IPS-20b (cell line): ENCODE measurements at regions not wholly inside any gene's neighbourhood (a gene's known extent, or its start where the extent isn't known, plus 50 kb on each side); places are given as distances from the start of the nearest gene placed in this dataset.

Source experiments
- H3K27ac ChIP-seq: one replicate; pipeline ENCODE4 v1.5.1; 2013; ENCODE audit warnings: low read length
- H3K27me3 ChIP-seq: 2 replicates; pipeline ENCODE4 v1.6.1; 2013; ENCODE audit warnings: mild to moderate bottlenecking, low read length, inconsistent platforms; ENCODE audit not compliant: insufficient read depth
- H3K36me3 ChIP-seq: 2 replicates; pipeline ENCODE4 v1.6.1; 2013; ENCODE audit warnings: low read depth, mild to moderate bottlenecking, inconsistent platforms, low read length, moderate library complexity; ENCODE audit not compliant: insufficient read depth
- H3K4me1 ChIP-seq: 2 replicates; pipeline ENCODE4 v1.6.1; 2013; ENCODE audit warnings: mild to moderate bottlenecking, control low read depth, inconsistent platforms, low read length, moderate library complexity; ENCODE audit not compliant: insufficient read depth
- H3K4me3 ChIP-seq: 2 replicates; pipeline ENCODE4 v1.5.1; 2013; ENCODE audit warnings: mild to moderate bottlenecking, low read length, inconsistent platforms
- H3K9ac ChIP-seq: 2 replicates; pipeline ENCODE4 v1.6.1; 2013; ENCODE audit warnings: low read depth, mild to moderate bottlenecking, inconsistent platforms, low read length, moderate library complexity
- H3K9me3 ChIP-seq: 2 replicates; pipeline ENCODE4 v1.6.1; 2013; ENCODE audit warnings: mild to moderate bottlenecking, low read depth, low read length, inconsistent platforms; ENCODE audit not compliant: insufficient read depth

DNA sequence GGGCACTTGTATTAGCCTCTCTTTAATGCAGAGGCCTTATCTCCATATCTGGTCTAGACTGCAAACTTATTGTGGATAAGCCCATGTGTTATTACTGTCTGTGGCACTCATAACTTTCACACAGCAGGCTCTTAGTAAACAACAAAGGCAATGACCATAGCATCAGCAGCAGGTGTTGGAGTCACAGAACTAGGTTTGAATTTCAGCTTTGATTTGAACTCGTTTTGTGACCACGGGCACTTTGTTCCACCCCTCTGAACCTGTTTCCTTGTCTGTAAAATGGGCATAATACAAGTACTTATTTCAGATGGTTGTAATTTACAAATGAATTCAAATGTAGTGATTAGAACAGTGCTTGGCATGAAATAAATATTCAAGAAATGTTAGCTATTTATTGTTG, 121.8 kb upstream of the C1GALT1C1 start:
- Histone ChIP-seq H3K4me1 (no peaks in the 10 kb centered on the region), H3K27ac (no peak overlapping the region), H3K4me3 (no peak overlapping the region), H3K27me3 (no peaks in the 10 kb centered on the region), H3K9me3 (no peaks in the 10 kb centered on the region), H3K9ac (no peak overlapping the region), H3K36me3 (no peaks in the 10 kb centered on the region)

DNA sequence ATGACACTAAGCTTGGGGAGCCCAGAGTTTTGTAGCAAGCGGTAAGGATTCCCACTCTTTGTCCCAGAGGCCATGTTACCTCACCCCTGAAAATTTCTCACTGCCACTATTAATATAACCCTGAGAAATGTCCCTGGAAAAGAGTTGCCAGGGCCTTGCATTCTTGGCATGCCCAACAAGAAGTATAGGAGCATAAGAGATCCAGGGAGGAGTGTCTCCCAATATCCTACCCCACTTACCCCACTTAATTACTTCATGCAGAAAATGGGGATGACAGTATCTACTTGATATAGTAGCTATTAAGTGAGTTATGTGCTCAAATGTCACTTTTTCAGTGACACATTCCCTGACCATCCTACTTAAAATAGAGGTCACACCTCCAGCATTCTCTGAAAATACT, 120.5 kb upstream of the C1GALT1C1 start:
- no peak overlapping the region for H3K4me3 ChIP-seq
- no peaks in the 10 kb centered on the region for H3K27me3 ChIP-seq
- H3K27ac ChIP-seq: no peak overlapping the region
- no peaks in the 10 kb centered on the region for H3K9me3 ChIP-seq
- no peaks in the 10 kb centered on the region for H3K4me1 ChIP-seq
- H3K36me3 ChIP-seq: no peaks in the 10 kb centered on the region
- H3K9ac ChIP-seq: no peak overlapping the region

DNA sequence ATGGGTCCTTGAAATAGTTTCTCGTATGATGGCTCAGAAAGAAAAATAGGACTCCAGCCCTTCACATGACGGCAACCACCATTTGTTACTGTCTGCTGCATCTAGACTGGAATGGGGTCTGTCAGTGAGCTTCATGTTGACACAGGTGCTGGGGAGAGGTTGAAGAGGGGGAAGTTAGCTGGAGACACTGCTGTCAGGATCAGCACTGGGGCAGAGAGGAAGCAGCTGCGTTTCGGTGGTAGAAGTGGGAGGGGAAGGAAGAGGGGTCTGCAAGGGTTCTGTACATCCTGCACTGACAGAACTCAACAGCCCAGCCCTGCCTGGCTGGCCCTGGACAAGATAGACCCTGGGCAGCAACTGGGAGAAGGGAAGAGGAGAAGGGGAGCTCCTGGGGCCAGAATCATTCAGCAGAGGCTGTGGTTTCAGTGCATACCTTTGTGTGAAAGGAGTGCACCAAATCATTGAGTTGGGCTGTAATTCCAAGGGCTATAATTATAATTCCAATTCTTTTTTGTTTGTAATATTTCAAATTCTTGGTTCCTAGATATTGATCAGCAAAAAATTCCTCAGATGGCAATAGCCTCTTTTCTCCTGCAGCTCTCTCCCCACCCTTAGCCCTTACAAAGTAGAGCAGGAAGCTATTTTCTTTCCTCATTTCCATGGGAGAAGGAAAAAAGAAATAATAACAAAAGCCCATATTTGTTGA, 119.4 kb upstream of the C1GALT1C1 start:
- H3K27me3 ChIP-seq: no peaks in the 10 kb centered on the region
- no peaks in the 10 kb centered on the region for H3K9me3 ChIP-seq
- no peak overlapping the region for H3K4me3 ChIP-seq
- H3K27ac ChIP-seq: no peak overlapping the region
- H3K4me1 ChIP-seq: no peaks in the 10 kb centered on the region
- no peaks in the 10 kb centered on the region for H3K36me3 ChIP-seq
- H3K9ac ChIP-seq: no peak overlapping the region

GRCh38 chrX:120746153-120746552, 116.3 kb upstream of the C1GALT1C1 start:
- no peak overlapping the region for H3K27ac ChIP-seq
- no peak overlapping the region for H3K4me3 ChIP-seq
- no peaks in the 10 kb centered on the region for H3K36me3 ChIP-seq
- no peaks in the 10 kb centered on the region for H3K9me3 ChIP-seq
- H3K27me3 ChIP-seq: no peaks in the 10 kb centered on the region
- H3K4me1 ChIP-seq: no peaks in the 10 kb centered on the region
- H3K9ac ChIP-seq: no peak overlapping the region

DNA sequence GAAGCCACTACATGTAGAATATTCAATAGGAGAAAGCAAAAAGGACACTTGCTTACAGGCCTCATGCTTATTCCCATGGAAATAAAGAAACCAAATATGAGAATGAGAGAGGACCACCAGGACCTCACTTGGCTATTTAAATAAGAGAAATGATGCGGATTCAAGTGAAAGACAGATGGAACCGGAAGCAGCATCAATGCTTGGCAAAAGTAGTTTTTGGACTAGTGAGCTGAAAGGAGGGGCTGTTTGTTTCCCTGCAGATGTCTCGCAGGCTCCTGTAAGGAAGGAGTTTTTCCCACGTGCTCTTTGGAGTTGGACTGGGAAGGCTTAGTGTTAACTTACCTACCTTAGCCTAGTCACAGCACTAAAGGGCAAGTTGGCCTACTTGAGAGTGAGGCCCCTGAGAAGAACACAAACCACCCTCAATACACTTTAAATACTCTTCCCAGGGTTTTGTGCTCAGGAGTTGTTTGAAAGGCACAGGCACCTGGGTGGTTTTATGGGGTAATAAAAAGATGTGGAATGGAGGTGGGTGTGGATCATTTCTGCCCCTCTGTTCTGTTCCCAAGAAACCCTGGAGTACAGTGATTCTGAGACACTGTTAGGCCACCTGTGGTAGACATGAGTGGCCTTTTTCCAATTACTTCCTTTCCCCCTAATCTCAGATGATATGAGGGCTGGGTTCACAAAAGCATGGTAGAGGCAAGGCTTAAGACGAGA, 113.3 kb upstream of the C1GALT1C1 start:
- Histone ChIP-seq H3K9ac (no peak overlapping the region), H3K4me1 (peaks cover 4% of the 10 kb centered on the region; the same call in 1 of the 2 replicates), H3K27ac (no peak overlapping the region), H3K9me3 (no peaks in the 10 kb centered on the region), H3K27me3 (peaks cover 9% of the 10 kb centered on the region; the same call in 1 of the 2 replicates), H3K4me3 (no peak overlapping the region), H3K36me3 (no peaks in the 10 kb centered on the region)

- H3K9ac ChIP-seq: no peak overlapping the region
These were observed 111.6 kb upstream of the C1GALT1C1 start for GRCh38 chrX:120741452-120741851.

DNA sequence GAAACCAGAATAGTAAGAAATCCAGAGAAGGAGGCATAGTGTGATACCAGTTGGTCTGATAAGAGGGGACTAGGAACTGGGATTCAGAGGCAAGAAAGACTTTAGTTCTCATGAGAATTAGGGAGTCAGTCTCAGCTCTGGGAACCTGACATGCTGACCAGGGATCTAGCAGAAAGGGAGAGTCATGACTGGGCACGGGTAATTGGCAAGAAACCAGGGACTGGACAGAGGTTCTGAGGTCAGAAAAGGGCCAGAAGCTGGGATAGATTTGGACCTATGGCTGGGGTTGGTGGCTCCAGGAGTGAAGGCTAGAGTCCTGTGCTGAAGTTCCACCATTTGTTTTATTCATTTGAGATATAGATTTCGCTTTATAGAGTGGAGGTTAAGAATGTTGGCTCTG, 110.2 kb upstream of the C1GALT1C1 start:
- Histone ChIP-seq H3K9me3 (no peaks in the 10 kb centered on the region), H3K27me3 (peaks cover 9% of the 10 kb centered on the region; the same call in 1 of the 2 replicates), H3K27ac (no peak overlapping the region)

More at GRCh38 chrX:120741452-120741851, 111.6 kb upstream of the C1GALT1C1 start:
- H3K36me3 ChIP-seq: no peaks in the 10 kb centered on the region
- no peaks in the 10 kb centered on the region for H3K9me3 ChIP-seq
- H3K4me1 ChIP-seq: peaks cover 4% of the 10 kb centered on the region; the same call in 1 of the 2 replicates
- H3K27me3 ChIP-seq: peaks cover 9% of the 10 kb centered on the region; the same call in 1 of the 2 replicates
- no peak overlapping the region for H3K4me3 ChIP-seq
- H3K27ac ChIP-seq: no peak overlapping the region

GRCh38 chrX:120739300-120739699, 109.4 kb upstream of the C1GALT1C1 start:
- Histone ChIP-seq H3K27me3 (peaks cover 9% of the 10 kb centered on the region; the same call in 1 of the 2 replicates), H3K27ac (no peak overlapping the region), H3K4me1 (peaks cover 4% of the 10 kb centered on the region; the same call in 1 of the 2 replicates), H3K4me3 (peak overlapping the region; percentile 21; the same call in 1 of the 2 replicates), H3K9me3 (no peaks in the 10 kb centered on the region), H3K9ac (no peak overlapping the region), H3K36me3 (no peaks in the 10 kb centered on the region)

More for the DNA sequence above, 110.2 kb upstream of the C1GALT1C1 start:
- Histone ChIP-seq H3K9ac (no peak overlapping the region), H3K4me1 (peaks cover 4% of the 10 kb centered on the region; the same call in 1 of the 2 replicates), H3K4me3 (no peak overlapping the region), H3K36me3 (no peaks in the 10 kb centered on the region)

GRCh38 chrX:120736989-120737388, 107.1 kb upstream of the C1GALT1C1 start:
- no peak overlapping the region for H3K9ac ChIP-seq
- H3K9me3 ChIP-seq: no peaks in the 10 kb centered on the region
- H3K36me3 ChIP-seq: no peaks in the 10 kb centered on the region
- H3K4me3 ChIP-seq: no peak overlapping the region
- no peak overlapping the region for H3K27ac ChIP-seq
- peaks cover 9% of the 10 kb centered on the region; the same call in 1 of the 2 replicates for H3K27me3 ChIP-seq
- peaks cover 4% of the 10 kb centered on the region; the same call in 1 of the 2 replicates for H3K4me1 ChIP-seq

- Histone ChIP-seq H3K27ac (no peak overlapping the region), H3K36me3 (no peaks in the 10 kb centered on the region), H3K27me3 (peaks cover 9% of the 10 kb centered on the region; the same call in 1 of the 2 replicates), H3K9ac (no peak overlapping the region), H3K4me1 (peaks cover 4% of the 10 kb centered on the region; the same call in 1 of the 2 replicates), H3K4me3 (no peak overlapping the region), H3K9me3 (no peaks in the 10 kb centered on the region)
These were observed 106.1 kb upstream of the C1GALT1C1 start for GRCh38 chrX:120735966-120736365.

GRCh38 chrX:120732879-120733278, 103.0 kb upstream of the C1GALT1C1 start:
- Histone ChIP-seq H3K27ac (no peak overlapping the region), H3K27me3 (no peaks in the 10 kb centered on the region), H3K9ac (no peak overlapping the region), H3K4me3 (no peak overlapping the region), H3K4me1 (no peaks in the 10 kb centered on the region), H3K36me3 (no peaks in the 10 kb centered on the region), H3K9me3 (no peaks in the 10 kb centered on the region)

GRCh38 chrX:120732461-120732860, 102.6 kb upstream of the C1GALT1C1 start:
- H3K9ac ChIP-seq: no peak overlapping the region
- H3K27ac ChIP-seq: no peak overlapping the region

More at GRCh38 chrX:120732461-120732860, 102.6 kb upstream of the C1GALT1C1 start:
- H3K27me3 ChIP-seq: no peaks in the 10 kb centered on the region
- no peaks in the 10 kb centered on the region for H3K9me3 ChIP-seq
- no peak overlapping the region for H3K4me3 ChIP-seq
- H3K4me1 ChIP-seq: no peaks in the 10 kb centered on the region
- H3K36me3 ChIP-seq: no peaks in the 10 kb centered on the region
